ENCODE measurements at regions not wholly inside any gene's neighbourhood (a gene's known extent, or its start where the extent isn't known, plus 50 kb on each side); places are given as distances from the start of the nearest gene placed in this dataset.

GRCh38 chr16:82295290-82296201 is 125.5 kb upstream of the MPHOSPH6 start:
- DNase-seq (ENCODE audit: extremely low spot score): no peak
- ChIA-PET CTCF (no interaction called here), POLR2A (no interaction called here)
- TF ChIP-seq HDGF (IDR thresholded peaks at IDR 0.05; ENCODE audit: borderline replicate concordance): no peak
- TF ChIP-seq TARDBP (IDR thresholded peaks at IDR 0.05): no peak
- no peak for TF ChIP-seq LEF1 (IDR thresholded peaks at IDR 0.05; ENCODE audit: borderline replicate concordance)
- no peak for TF ChIP-seq BHLHE40 (IDR thresholded peaks at IDR 0.05; ENCODE audit: borderline replicate concordance)
- no peak for TF ChIP-seq CTBP1 (IDR thresholded peaks at IDR 0.05; ENCODE audit: borderline replicate concordance)
- TF ChIP-seq SUZ12 (IDR thresholded peaks at IDR 0.05): no peak
- no peak for TF ChIP-seq SP1 (IDR thresholded peaks at IDR 0.05)
- TF ChIP-seq FOXM1 (IDR thresholded peaks at IDR 0.05; ENCODE audit: borderline replicate concordance): no peak
- TF ChIP-seq ELF4 (IDR thresholded peaks at IDR 0.05): no peak
- no peak for TF ChIP-seq ARNT (IDR thresholded peaks at IDR 0.05)
- TF ChIP-seq L3MBTL2 (conservative IDR thresholded peaks at IDR 0.05): no peak
- TF ChIP-seq PKNOX1 (IDR thresholded peaks at IDR 0.05): no peak
- no peak for TF ChIP-seq FOXK2 (IDR thresholded peaks at IDR 0.05)
- no peak for TF ChIP-seq NFRKB (IDR thresholded peaks at IDR 0.05)
- TF ChIP-seq FOXA1 (IDR thresholded peaks at IDR 0.05): no peak
- TF ChIP-seq ZNF384 (IDR thresholded peaks at IDR 0.05): no peak

- TF ChIP-seq LEF1 (IDR thresholded peaks at IDR 0.05; ENCODE audit: borderline replicate concordance) (no peak), SP1 (IDR thresholded peaks at IDR 0.05) (no peak), NFRKB (IDR thresholded peaks at IDR 0.05) (no peak), TARDBP (IDR thresholded peaks at IDR 0.05) (no peak), PKNOX1 (IDR thresholded peaks at IDR 0.05) (no peak), ZNF384 (IDR thresholded peaks at IDR 0.05) (no peak), ELF4 (IDR thresholded peaks at IDR 0.05) (no peak), SUZ12 (IDR thresholded peaks at IDR 0.05) (no peak), BHLHE40 (IDR thresholded peaks at IDR 0.05; ENCODE audit: borderline replicate concordance) (no peak), FOXA1 (IDR thresholded peaks at IDR 0.05) (no peak), L3MBTL2 (conservative IDR thresholded peaks at IDR 0.05) (no peak), HDGF (IDR thresholded peaks at IDR 0.05; ENCODE audit: borderline replicate concordance) (no peak), ARNT (IDR thresholded peaks at IDR 0.05) (no peak), CTBP1 (IDR thresholded peaks at IDR 0.05; ENCODE audit: borderline replicate concordance) (no peak), FOXM1 (IDR thresholded peaks at IDR 0.05; ENCODE audit: borderline replicate concordance) (no peak), FOXK2 (IDR thresholded peaks at IDR 0.05) (no peak)
- CTCF ChIA-PET: no interaction called here
- POLR2A ChIA-PET: no interaction called here
- no peak for DNase-seq (ENCODE audit: extremely low spot score)
Measured at GRCh38 chr16:82293671-82294070, 123.6 kb upstream of the MPHOSPH6 start.

- CTCF ChIA-PET: no interaction called here
- POLR2A ChIA-PET: no interaction called here
- TF ChIP-seq ZNF384 (IDR thresholded peaks at IDR 0.05): no peak
- no peak for TF ChIP-seq NFRKB (IDR thresholded peaks at IDR 0.05)
- no peak for TF ChIP-seq FOXA1 (IDR thresholded peaks at IDR 0.05)
- no peak for TF ChIP-seq ELF4 (IDR thresholded peaks at IDR 0.05)
- TF ChIP-seq PKNOX1 (IDR thresholded peaks at IDR 0.05): no peak
- no peak for DNase-seq (ENCODE audit: extremely low spot score)
Measured at GRCh38 chr16:82287937-82288336, 117.9 kb upstream of the MPHOSPH6 start.

- ChIA-PET CTCF (no interaction called here), POLR2A (no interaction called here)
- DNase-seq (ENCODE audit: extremely low spot score): no peak
- TF ChIP-seq CTBP1 (IDR thresholded peaks at IDR 0.05; ENCODE audit: borderline replicate concordance): no peak
- no peak for TF ChIP-seq ZNF384 (IDR thresholded peaks at IDR 0.05)
- TF ChIP-seq SP1 (IDR thresholded peaks at IDR 0.05): no peak
Measured at GRCh38 chr16:82282662-82283061, 112.6 kb upstream of the MPHOSPH6 start.

- CTCF ChIA-PET: no interaction called here
- DNase-seq (ENCODE audit: extremely low spot score): no peak
- POLR2A ChIA-PET: no interaction called here
- TF ChIP-seq ZNF384 (IDR thresholded peaks at IDR 0.05): no peak
- TF ChIP-seq FOXM1 (IDR thresholded peaks at IDR 0.05; ENCODE audit: borderline replicate concordance): no peak
- TF ChIP-seq ARNT (IDR thresholded peaks at IDR 0.05): no peak
- no peak for TF ChIP-seq HDGF (IDR thresholded peaks at IDR 0.05; ENCODE audit: borderline replicate concordance)
- TF ChIP-seq SUZ12 (IDR thresholded peaks at IDR 0.05): no peak
- no peak for TF ChIP-seq NFRKB (IDR thresholded peaks at IDR 0.05)
- no peak for TF ChIP-seq FOXA1 (IDR thresholded peaks at IDR 0.05)
- no peak for TF ChIP-seq L3MBTL2 (conservative IDR thresholded peaks at IDR 0.05)
- no peak for TF ChIP-seq FOXK2 (IDR thresholded peaks at IDR 0.05)
- TF ChIP-seq PKNOX1 (IDR thresholded peaks at IDR 0.05): no peak
- no peak for TF ChIP-seq SP1 (IDR thresholded peaks at IDR 0.05)
- no peak for TF ChIP-seq BHLHE40 (IDR thresholded peaks at IDR 0.05; ENCODE audit: borderline replicate concordance)
- TF ChIP-seq ELF4 (IDR thresholded peaks at IDR 0.05): no peak
- no peak for TF ChIP-seq CTBP1 (IDR thresholded peaks at IDR 0.05; ENCODE audit: borderline replicate concordance)
Measured at GRCh38 chr16:82281544-82281943, 111.5 kb upstream of the MPHOSPH6 start.

Measured in HEK293T (cell line).